Upper lobe of left lung (tissue), 4 donors: ENCODE measurements at regions not wholly inside any gene's neighbourhood (a gene's known extent, or its start where the extent isn't known, plus 50 kb on each side); places are given as distances from the start of the nearest gene placed in this dataset.

Source experiments
- EP300 ChIP-seq, 4 donors: sonication (generic); formaldehyde crosslinking; IDR thresholded peaks; one replicate each; pipeline ENCODE4 v1.5.1; 2017; ENCODE audit warnings: antibody characterized with exemption in 4 of 4, control low read depth in 2 of 4
- POLR2A ChIP-seq, 4 donors: fragments of 450-650 bp; IDR thresholded peaks; one replicate each; pipeline ENCODE4 v1.5.1; 2016 to 2017; ENCODE audit warnings: antibody characterized with exemption in 4 of 4, mild to moderate bottlenecking in 2 of 4
- POLR2AphosphoS5 ChIP-seq, 2 donors: sonication (generic); formaldehyde crosslinking; IDR thresholded peaks; one replicate each; pipeline ENCODE4 v1.5.1; 2017; ENCODE audit warnings: antibody characterized with exemption in 2 of 2
- TF ChIP-seq, protein P1 (sequence below), 6 experiments: fragments of 450-650 bp in 4 of 6; fragments of 200-600 bp in 2 of 6; sonication (generic) in 2 of 6; IDR thresholded peaks; one replicate each; pipeline ENCODE4 v1.5.1; 2016 to 2019; ENCODE audit warnings: antibody characterized with exemption in 6 of 6

DNA sequence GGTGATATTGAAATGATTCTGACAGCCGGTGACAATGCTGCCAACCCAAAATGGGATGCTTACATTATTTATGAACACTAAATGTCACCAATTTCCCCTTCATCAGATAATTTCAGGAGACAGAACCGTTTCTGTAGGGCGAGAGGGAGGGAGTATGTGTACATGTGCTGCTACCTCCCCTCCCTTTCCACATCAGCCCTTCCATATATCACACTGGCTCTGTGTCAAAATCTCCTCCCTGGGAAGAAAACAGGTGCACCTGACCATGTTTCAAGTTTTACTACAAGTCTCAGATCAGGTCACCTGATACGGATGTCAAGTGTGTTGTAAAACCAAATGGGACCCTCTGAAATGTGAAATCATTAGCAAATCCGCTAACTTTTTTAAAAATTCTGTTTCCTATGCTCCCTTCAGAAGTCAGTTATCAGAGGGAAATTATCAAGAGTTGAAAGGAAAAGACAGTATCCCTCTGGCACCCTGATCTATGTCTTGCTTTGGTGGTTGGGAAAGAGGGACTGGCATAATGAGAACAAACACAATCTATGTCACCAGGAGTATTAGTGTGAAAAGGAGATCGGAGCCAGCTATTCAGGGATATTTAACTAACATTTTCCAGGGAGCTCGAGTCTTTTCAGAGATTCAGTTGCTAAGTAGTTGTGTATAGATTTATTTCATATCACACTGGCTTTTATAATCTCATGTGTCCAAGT, 1002.3 kb upstream of the CDH8 start:
- TF ChIP-seq, protein P1, sequence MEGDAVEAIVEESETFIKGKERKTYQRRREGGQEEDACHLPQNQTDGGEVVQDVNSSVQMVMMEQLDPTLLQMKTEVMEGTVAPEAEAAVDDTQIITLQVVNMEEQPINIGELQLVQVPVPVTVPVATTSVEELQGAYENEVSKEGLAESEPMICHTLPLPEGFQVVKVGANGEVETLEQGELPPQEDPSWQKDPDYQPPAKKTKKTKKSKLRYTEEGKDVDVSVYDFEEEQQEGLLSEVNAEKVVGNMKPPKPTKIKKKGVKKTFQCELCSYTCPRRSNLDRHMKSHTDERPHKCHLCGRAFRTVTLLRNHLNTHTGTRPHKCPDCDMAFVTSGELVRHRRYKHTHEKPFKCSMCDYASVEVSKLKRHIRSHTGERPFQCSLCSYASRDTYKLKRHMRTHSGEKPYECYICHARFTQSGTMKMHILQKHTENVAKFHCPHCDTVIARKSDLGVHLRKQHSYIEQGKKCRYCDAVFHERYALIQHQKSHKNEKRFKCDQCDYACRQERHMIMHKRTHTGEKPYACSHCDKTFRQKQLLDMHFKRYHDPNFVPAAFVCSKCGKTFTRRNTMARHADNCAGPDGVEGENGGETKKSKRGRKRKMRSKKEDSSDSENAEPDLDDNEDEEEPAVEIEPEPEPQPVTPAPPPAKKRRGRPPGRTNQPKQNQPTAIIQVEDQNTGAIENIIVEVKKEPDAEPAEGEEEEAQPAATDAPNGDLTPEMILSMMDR (IDR thresholded peaks at IDR 0.05), result no peak
- TF ChIP-seq POLR2AphosphoS5 (IDR thresholded peaks at IDR 0.05), result no peak
- TF ChIP-seq POLR2A (IDR thresholded peaks at IDR 0.05), result no peak
- TF ChIP-seq EP300 (IDR thresholded peaks at IDR 0.05), result no peak
